GM12875 (cell line): ENCODE measurements at regions not wholly inside any gene's neighbourhood (a gene's known extent, or its start where the extent isn't known, plus 50 kb on each side); places are given as distances from the start of the nearest gene placed in this dataset.

Experiments used
- H3K4me3 ChIP-seq: one replicate; pipeline ENCODE4 v1.5.1; 2011; ENCODE audit warnings: low read depth, low read length, control low read depth
- CTCF ChIP-seq: IDR thresholded peaks from 2 replicates; pipeline ENCODE4 v1.5.1; 2011; ENCODE audit warnings: low read depth, mild to moderate bottlenecking, control low read depth, inconsistent platforms, low read length, moderate library complexity, borderline replicate concordance; ENCODE audit not compliant: insufficient read depth

DNA sequence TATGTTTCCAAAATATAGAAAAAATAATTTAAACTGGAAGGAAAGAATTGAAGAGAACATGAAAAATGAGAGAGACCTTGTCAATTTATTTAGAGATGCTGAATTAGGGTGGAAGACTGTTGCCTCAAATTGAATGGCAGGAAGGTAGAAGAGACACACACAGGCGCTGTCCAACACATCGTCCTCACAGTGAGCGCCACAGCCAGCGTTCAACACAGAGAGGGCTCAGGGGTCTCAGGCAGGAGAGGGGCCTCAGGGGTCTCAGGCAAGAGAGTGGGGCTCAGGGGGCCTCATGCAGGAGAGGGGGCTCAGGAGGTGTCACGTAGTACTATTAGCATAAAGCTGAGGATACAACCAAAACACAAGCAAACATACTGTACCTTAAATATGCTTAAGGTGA, 65.7 kb downstream of the TMEM18 start:
- no peak overlapping the region for H3K4me3 ChIP-seq
- TF ChIP-seq CTCF: no peak

DNA sequence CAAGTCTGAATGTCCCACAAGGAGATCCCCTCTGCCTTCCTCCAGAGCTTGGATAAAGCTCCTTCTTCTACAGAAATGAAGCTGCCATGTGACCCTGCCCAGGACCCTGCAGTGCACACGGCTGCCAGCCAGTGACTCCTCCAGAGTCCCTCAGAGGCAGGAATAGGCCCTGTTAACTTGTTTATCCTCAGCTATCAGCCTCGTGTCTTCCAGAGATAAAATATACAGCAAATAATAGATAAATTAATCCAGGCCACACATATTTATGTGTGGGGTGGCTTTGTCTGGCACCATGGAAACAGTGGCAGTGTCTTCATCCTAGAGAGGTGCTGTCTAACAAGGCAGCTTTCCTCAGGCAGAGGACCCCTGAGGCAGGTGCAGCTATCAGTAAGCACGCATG, 66.7 kb downstream of the TMEM18 start:
- H3K4me3 ChIP-seq: no peak overlapping the region
- no peak for TF ChIP-seq CTCF

DNA sequence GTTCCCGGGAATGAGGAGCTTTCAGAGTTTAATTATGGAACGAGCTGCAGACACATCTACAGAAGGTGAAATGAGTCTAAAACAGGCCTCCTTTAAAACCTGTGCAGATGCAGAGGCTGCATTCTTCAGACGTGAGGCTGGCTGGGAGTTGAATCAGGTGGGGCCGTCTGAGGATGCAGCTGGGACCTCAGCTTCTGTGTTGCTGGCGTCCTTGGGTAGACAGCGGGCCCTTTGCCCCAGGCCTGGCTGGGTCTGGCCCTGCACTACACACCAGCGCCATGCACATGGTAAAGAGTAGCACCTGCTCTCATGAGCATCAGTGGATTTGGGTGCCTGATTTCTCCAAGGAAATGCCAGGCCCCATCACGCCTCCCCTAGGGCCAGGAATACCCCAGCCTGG, 67.3 kb downstream of the TMEM18 start:
- no peak for TF ChIP-seq CTCF
- H3K4me3 ChIP-seq: no peak overlapping the region

DNA sequence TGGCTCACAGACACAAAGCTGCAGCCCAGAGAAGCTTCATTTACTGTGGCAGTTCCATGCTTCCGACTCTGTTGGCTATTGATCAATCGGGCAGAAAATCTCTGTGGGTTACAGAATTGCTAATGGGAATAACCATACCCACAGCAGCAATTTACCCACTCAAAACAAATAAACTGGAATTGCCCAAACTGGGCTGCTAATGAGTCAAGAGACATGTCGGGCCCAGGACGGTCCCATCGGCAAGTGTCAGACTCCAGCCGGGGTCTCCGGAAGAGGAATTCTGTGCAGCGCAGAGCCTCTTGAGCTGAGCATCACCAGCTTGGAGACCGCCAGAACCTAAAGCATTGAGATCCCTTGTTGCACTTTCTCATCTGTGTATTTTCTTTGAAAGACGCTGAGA, 67.8 kb downstream of the TMEM18 start:
- no peak overlapping the region for H3K4me3 ChIP-seq
- TF ChIP-seq CTCF: no peak

DNA sequence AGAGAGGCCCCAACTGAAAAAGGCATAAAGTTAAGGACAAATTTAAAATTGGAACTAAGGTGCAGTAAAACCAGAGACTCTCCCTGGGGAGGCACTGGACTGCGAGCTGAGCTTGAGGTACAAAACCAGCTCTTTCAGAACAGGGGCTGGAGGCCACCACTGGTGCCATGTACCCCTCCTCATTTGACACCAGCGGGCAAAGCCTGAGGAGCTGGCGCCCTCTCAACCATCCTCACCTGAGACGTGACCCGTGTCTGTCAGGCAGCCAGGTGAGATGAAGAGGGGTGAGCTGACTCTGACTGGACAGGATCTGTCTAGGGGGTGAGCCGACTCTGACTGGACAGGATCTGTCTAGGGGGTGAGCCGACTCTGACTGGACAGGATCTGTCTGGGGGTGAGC, 68.5 kb downstream of the TMEM18 start:
- TF ChIP-seq CTCF: no peak
- no peak overlapping the region for H3K4me3 ChIP-seq

DNA sequence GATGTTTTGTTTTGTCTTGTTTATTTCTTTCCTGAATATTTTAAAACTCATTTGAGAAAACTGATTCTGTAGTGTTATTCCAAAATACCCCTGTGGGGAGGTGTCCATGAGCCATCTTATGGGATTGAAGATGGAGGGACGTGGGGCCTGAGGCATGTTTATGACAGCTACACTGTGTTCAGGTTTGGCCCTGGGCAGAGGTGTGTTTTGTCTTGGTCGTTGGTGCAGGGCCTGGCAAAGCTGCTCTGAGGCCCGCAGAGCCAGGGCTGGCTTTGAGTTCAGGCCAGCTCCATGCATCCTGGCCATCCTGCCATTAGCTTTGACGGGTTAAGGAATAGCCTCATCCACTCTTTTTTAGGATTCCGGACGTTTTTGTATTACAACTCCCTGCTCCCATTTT, 68.9 kb downstream of the TMEM18 start:
- TF ChIP-seq CTCF: no peak
- no peak overlapping the region for H3K4me3 ChIP-seq

GRCh38 chr2:607709-608108, 69.5 kb downstream of the TMEM18 start:
- TF ChIP-seq CTCF: no peak
- H3K4me3 ChIP-seq: no peak overlapping the region
